ENCODE measurements at regions not wholly inside any gene's neighbourhood (a gene's known extent, or its start where the extent isn't known, plus 50 kb on each side); places are given as distances from the start of the nearest gene placed in this dataset.
"Not testable (repeated sequence)": the region's sequence is repeated elsewhere in the genome, so short reads cannot be mapped to it uniquely, and the experiment has no call there.

- TF ChIP-seq, protein P1, sequence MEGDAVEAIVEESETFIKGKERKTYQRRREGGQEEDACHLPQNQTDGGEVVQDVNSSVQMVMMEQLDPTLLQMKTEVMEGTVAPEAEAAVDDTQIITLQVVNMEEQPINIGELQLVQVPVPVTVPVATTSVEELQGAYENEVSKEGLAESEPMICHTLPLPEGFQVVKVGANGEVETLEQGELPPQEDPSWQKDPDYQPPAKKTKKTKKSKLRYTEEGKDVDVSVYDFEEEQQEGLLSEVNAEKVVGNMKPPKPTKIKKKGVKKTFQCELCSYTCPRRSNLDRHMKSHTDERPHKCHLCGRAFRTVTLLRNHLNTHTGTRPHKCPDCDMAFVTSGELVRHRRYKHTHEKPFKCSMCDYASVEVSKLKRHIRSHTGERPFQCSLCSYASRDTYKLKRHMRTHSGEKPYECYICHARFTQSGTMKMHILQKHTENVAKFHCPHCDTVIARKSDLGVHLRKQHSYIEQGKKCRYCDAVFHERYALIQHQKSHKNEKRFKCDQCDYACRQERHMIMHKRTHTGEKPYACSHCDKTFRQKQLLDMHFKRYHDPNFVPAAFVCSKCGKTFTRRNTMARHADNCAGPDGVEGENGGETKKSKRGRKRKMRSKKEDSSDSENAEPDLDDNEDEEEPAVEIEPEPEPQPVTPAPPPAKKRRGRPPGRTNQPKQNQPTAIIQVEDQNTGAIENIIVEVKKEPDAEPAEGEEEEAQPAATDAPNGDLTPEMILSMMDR (IDR thresholded peaks at IDR 0.05 in 4 of 5, conservative IDR thresholded peaks at IDR 0.05 in 1 of 5), result not testable (repeated sequence)
- TF ChIP-seq POLR2A (IDR thresholded peaks at IDR 0.05), result not testable (repeated sequence)
Observed at GRCh38 chrX:52568146-52568545, 51.3 kb upstream of the XAGE1B start.

Measured in gastrocnemius medialis (tissue), 4 donors.